KMS-11 (cell line): ENCODE measurements at regions not wholly inside any gene's neighbourhood (a gene's known extent, or its start where the extent isn't known, plus 50 kb on each side); places are given as distances from the start of the nearest gene placed in this dataset.

Experiments
- H2AFZ ChIP-seq: fragments of 200-600 bp; sonication (generic); 2 replicates; pipeline ENCODE4 v1.6.1; 2016; ENCODE audit warnings: antibody characterized with exemption, mixed run types, low read depth
- H3K27ac ChIP-seq: fragments of 200-600 bp; sonication (generic); 2 replicates; pipeline ENCODE4 v1.6.1; 2016; ENCODE audit warnings: mild to moderate bottlenecking, mixed run types
- H3K27me3 ChIP-seq: fragments of 200-600 bp; sonication (generic); 2 replicates; pipeline ENCODE4 v1.6.1; 2017; ENCODE audit warnings: mild to moderate bottlenecking, low read depth, mixed run types, moderate library complexity; ENCODE audit not compliant: insufficient read depth
- H3K36me3 ChIP-seq: fragments of 200-600 bp; sonication (generic); 2 replicates; pipeline ENCODE4 v1.6.1; 2017; ENCODE audit warnings: mild to moderate bottlenecking, mixed run types; ENCODE audit not compliant: insufficient read depth
- H3K4me1 ChIP-seq: fragments of 200-600 bp; sonication (generic); 2 replicates; pipeline ENCODE4 v1.6.1; 2016; ENCODE audit warnings: mild to moderate bottlenecking, low read depth, mixed run types; ENCODE audit not compliant: poor library complexity, severe bottlenecking
- H3K4me2 ChIP-seq: fragments of 200-600 bp; sonication (generic); 2 replicates; pipeline ENCODE4 v1.7.0; 2016; ENCODE audit warnings: mild to moderate bottlenecking, mixed run types
- H3K4me3 ChIP-seq: fragments of 200-600 bp; sonication (generic); IDR thresholded peaks from 2 replicates; pipeline ENCODE4 v1.6.1; 2017; ENCODE audit warnings: low read depth, low read length, mixed read lengths; ENCODE audit not compliant: insufficient read depth
- H3K79me2 ChIP-seq: fragments of 200-600 bp; sonication (generic); 2 replicates; pipeline ENCODE4 v1.6.1; 2016; ENCODE audit warnings: low read depth, mixed run types; ENCODE audit not compliant: insufficient read depth
- H3K9ac ChIP-seq: fragments of 200-600 bp; sonication (generic); 2 replicates; pipeline ENCODE4 v1.6.1; 2016; ENCODE audit warnings: mild to moderate bottlenecking, mixed run types
- H4K20me1 ChIP-seq: fragments of 200-600 bp; sonication (generic); 2 replicates; pipeline ENCODE4 v1.6.1; 2016; ENCODE audit warnings: mild to moderate bottlenecking, mixed run types; ENCODE audit not compliant: insufficient read depth
- TF ChIP-seq, protein P1 (sequence below): fragments of 200-600 bp; sonication (generic); conservative IDR thresholded peaks from 2 replicates; pipeline ENCODE4 v1.6.1; 2017; ENCODE audit warnings: low read depth, mild to moderate bottlenecking, antibody characterized with exemption, low read length, moderate library complexity, mixed read lengths

GRCh38 chr13:91032104-91032503 is 315.4 kb upstream of the MIR17HG start:
- no peaks in the 10 kb centered on the region for H3K4me1 ChIP-seq
- no peak overlapping the region for H3K9ac ChIP-seq
- H3K79me2 ChIP-seq: no peaks in the 10 kb centered on the region
- H3K36me3 ChIP-seq: no peaks in the 10 kb centered on the region
- H3K27ac ChIP-seq: no peak overlapping the region
- no peak overlapping the region for H2AFZ ChIP-seq
- TF ChIP-seq, protein P1, sequence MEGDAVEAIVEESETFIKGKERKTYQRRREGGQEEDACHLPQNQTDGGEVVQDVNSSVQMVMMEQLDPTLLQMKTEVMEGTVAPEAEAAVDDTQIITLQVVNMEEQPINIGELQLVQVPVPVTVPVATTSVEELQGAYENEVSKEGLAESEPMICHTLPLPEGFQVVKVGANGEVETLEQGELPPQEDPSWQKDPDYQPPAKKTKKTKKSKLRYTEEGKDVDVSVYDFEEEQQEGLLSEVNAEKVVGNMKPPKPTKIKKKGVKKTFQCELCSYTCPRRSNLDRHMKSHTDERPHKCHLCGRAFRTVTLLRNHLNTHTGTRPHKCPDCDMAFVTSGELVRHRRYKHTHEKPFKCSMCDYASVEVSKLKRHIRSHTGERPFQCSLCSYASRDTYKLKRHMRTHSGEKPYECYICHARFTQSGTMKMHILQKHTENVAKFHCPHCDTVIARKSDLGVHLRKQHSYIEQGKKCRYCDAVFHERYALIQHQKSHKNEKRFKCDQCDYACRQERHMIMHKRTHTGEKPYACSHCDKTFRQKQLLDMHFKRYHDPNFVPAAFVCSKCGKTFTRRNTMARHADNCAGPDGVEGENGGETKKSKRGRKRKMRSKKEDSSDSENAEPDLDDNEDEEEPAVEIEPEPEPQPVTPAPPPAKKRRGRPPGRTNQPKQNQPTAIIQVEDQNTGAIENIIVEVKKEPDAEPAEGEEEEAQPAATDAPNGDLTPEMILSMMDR: no peak
- H3K4me3 ChIP-seq: no peak overlapping the region
- H3K4me2 ChIP-seq: no peak overlapping the region
- no peaks in the 10 kb centered on the region for H4K20me1 ChIP-seq
- no peaks in the 10 kb centered on the region for H3K27me3 ChIP-seq

DNA sequence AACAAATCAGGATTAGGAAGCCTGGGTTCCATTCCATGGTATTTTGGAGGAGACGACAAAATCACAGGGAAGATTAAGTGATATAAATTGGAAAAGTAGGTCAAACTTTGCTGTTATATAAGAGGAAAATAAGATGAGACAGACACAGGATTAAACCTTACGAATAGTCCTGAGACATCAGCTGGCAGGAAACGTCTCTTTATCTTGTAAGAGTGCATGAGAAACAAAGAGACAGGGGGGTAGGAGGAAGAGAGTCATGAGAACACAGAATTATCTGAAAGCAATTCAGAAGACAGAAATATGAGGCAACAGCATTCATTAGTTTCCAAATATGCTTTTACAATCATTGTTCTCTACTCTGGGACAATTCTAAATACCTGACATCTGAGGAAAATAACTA is 310.6 kb upstream of the MIR17HG start:
- no peaks in the 10 kb centered on the region for H4K20me1 ChIP-seq
- TF ChIP-seq, protein P1: no peak
- H3K79me2 ChIP-seq: no peaks in the 10 kb centered on the region
- H3K9ac ChIP-seq: no peak overlapping the region
- H3K4me2 ChIP-seq: no peak overlapping the region
- no peaks in the 10 kb centered on the region for H3K36me3 ChIP-seq
- no peak overlapping the region for H2AFZ ChIP-seq
- no peak overlapping the region for H3K4me3 ChIP-seq
- H3K27me3 ChIP-seq: no peaks in the 10 kb centered on the region
- H3K27ac ChIP-seq: no peak overlapping the region
- no peaks in the 10 kb centered on the region for H3K4me1 ChIP-seq

GRCh38 chr13:91042870-91043269 is 304.6 kb upstream of the MIR17HG start:
- Histone ChIP-seq H3K9ac (no peak overlapping the region), H4K20me1 (no peaks in the 10 kb centered on the region), H3K79me2 (no peaks in the 10 kb centered on the region), H3K36me3 (no peaks in the 10 kb centered on the region), H2AFZ (no peak overlapping the region), H3K4me1 (no peaks in the 10 kb centered on the region), H3K4me2 (no peak overlapping the region), H3K27ac (no peak overlapping the region), H3K4me3 (no peak overlapping the region), H3K27me3 (no peaks in the 10 kb centered on the region)
- TF ChIP-seq, protein P1: no peak

DNA sequence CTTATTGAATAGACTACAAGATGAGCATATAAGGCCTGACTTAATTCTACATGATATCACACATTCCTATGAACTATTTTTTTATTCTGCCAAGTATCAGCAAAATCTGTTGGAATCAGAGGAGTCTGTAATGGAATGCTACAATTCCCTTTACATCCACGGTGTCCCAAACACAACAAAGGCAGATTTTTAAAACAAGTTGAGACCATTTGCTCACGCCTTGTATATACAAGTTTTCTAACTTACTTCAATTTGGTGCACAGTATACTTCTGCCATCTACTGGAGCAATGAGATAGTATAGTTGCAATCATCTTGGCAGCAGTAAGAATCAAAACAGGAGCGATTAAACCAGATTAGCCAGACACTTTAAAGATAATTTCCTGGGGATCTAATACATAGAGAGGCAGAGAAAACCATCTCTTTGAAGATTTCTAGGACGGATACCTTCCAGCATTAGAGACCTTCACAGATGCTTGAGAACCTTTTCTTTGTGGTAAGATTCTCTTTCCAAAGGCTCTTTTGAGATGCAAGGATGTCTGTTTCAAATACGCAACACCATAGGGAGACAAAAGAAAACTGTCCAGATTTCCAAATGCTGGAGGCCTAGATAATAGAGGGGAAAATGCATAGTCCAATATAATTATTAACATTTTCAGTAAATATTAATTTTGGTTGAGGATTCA is 302.0 kb upstream of the MIR17HG start:
- no peaks in the 10 kb centered on the region for H3K4me1 ChIP-seq
- no peak overlapping the region for H3K9ac ChIP-seq
- H4K20me1 ChIP-seq: no peaks in the 10 kb centered on the region
- TF ChIP-seq, protein P1: no peak
- no peak overlapping the region for H3K4me2 ChIP-seq
- no peak overlapping the region for H3K27ac ChIP-seq
- H3K36me3 ChIP-seq: no peaks in the 10 kb centered on the region
- no peaks in the 10 kb centered on the region for H3K27me3 ChIP-seq
- no peak overlapping the region for H3K4me3 ChIP-seq
- no peaks in the 10 kb centered on the region for H3K79me2 ChIP-seq
- no peak overlapping the region for H2AFZ ChIP-seq
